ENCODE measurements at regions not wholly inside any gene's neighbourhood (a gene's known extent, or its start where the extent isn't known, plus 50 kb on each side); places are given as distances from the start of the nearest gene placed in this dataset.

- TF ChIP-seq CTCF (conservative IDR thresholded peaks at IDR 0.05; ENCODE audit: low read depth, low read length) (no peak), EZH2 (IDR thresholded peaks at IDR 0.05; ENCODE audit: borderline replicate concordance, low read depth, low read length, poor library complexity, severe bottlenecking) (no peak)
Measured at GRCh38 chr10:130905386-130905785, 406.1 kb downstream of the TCERG1L start.

All from A673 (cell line).